Mammary epithelial cell (primary cell): ENCODE measurements at regions not wholly inside any gene's neighbourhood (a gene's known extent, or its start where the extent isn't known, plus 50 kb on each side); places are given as distances from the start of the nearest gene placed in this dataset.

Source experiments
- CTCF ChIP-seq, 2 donors: IDR thresholded peaks in 1 of 2; conservative IDR thresholded peaks in 1 of 2; 2 replicates each; pipeline ENCODE4 v1.5.1; 2011 to 2012; ENCODE audit warnings: inconsistent platforms in 2 of 2, low read length in 2 of 2, mild to moderate bottlenecking in 2 of 2, control low read depth in 1 of 2, low read depth in 1 of 2; ENCODE audit not compliant: insufficient read depth in 1 of 2; ENCODE audit errors: extremely low read depth in 1 of 2
- EZH2 ChIP-seq: IDR thresholded peaks from 2 replicates; pipeline ENCODE4 v1.6.1; 2012; ENCODE audit warnings: low read length, inconsistent platforms, borderline replicate concordance

- TF ChIP-seq CTCF (conservative IDR thresholded peaks at IDR 0.05 in 1 of 2, IDR thresholded peaks at IDR 0.05 in 1 of 2; ENCODE audit: extremely low read depth in 1 of 2, insufficient read depth in 1 of 2, low read depth in 1 of 2, low read length in 2 of 2) (no peak), EZH2 (no peak)
Measured at GRCh38 chr3:127438371-127438770, 150.5 kb upstream of the PRR20G start.
